ENCODE measurements at regions not wholly inside any gene's neighbourhood (a gene's known extent, or its start where the extent isn't known, plus 50 kb on each side); places are given as distances from the start of the nearest gene placed in this dataset.
A peak's percentile ranks its signal among the peaks of the same experiment; 100 is the strongest.

GRCh38 chr1:198031086-198031485, 113.9 kb downstream of the LHX9 start:
- DNase-seq (ENCODE audit: low read depth in 2 of 3, low spot score in 2 of 3): no peak

DNA sequence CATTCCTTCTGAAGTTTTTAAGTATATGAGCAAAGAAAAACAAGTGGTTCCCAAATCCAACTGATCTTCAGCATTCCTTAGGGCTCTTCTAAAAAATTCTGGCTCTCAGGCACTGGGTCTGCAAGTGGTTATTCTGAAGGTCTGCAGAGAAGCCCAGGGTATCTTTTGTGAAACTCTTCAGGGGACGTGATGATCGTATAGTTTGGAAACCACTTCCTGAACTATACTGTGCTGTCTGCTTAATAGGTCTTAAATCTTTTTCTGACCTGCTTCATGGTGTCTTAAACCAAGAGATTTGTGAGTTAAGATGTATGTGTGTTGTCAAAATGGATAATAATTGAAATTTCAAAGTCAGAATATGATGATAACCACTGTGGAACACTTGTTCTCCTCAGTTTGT, 115.5 kb downstream of the LHX9 start:
- DNase-seq (ENCODE audit: low read depth in 2 of 3, low spot score in 2 of 3): no peak

DNA sequence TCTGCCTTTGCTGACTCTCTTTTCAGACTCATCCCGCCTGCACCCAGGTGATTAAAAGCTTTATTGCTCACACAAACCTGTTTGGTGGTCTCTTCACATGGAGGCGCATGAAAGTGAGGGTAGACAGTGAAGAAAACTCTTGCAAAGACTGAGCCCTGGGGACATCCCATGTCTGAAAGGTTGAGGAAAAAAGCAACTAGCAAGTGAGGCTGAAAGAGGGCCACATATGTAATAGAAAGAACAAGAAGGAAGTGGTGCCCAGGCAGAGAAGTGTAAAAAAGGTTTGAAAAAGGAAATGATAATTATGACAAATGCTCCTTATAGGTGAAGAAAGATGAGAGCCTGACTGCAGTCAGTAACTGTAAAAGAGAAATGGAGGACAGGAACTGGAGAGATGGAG, 115.9 kb upstream of the NEK7 start:
- no peak for DNase-seq (ENCODE audit: low read depth in 2 of 3, low spot score in 2 of 3)

DNA sequence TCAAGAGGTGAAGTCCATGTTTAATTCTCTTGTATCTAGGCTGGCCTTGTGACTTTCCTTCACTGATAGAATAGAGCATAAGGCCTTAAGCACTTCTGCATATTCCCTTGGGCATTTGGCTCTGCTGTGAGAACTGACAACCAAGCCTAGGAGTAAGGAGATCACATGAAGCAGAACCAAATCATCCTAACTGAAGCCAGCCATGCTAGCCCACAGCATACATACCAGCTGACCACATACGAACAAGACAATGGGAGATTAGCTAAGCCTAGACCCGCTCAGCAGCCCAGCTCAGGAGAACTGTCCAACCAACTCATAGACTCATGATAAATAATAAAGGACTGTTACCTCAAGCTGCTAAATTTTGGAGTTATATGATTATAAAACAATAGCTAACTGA, 114.6 kb upstream of the NEK7 start:
- DNase-seq (ENCODE audit: low read depth in 2 of 3, low spot score in 2 of 3): no peak

DNA sequence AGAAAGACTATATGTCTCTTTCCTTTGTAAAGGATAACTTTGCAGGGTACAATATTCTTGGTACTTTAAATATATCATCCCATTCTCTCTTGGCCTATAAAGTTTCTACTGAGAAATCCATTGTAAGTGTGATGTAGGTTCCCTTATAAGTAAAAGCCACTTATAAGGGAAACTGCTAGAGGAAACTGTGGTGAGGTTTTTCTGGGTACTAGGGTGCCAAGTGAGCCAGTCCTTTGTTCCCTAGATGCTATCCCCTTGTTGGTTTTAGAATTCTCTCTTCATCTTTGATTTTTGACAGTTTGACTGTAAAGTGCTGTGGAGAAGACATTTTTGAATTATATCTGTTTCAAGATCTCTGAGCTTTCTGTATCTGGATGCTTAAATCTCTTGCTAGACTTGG, 108.9 kb upstream of the NEK7 start:
- peak in 1 of 3 donors; percentile 7 for DNase-seq (ENCODE audit: low read depth in 2 of 3, low spot score in 2 of 3)

DNA sequence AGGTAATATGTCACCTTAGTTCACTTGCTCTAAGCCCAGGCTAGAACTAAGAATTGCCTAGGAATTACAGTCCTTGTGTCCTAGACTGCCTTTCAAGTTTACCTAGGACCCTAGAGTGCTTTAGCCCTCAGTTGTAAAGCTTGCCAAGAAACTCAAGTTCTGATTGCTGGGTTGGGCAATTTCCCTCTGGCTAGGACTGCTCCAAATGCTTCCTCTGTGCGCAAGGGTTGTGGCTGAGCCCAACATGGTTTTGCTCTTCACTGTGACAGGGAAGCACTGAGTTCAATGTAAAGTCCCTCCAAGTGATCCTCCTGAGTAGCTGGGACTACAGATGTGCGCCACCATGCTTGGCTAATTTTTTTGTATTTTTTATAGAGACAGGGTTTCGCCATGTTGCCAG, 102.3 kb upstream of the NEK7 start:
- no peak for DNase-seq (ENCODE audit: low read depth in 2 of 3, low spot score in 2 of 3)

- no peak for DNase-seq (ENCODE audit: low read depth in 2 of 3, low spot score in 2 of 3)
Measured at GRCh38 chr1:198056255-198056654, 100.5 kb upstream of the NEK7 start.

DNA sequence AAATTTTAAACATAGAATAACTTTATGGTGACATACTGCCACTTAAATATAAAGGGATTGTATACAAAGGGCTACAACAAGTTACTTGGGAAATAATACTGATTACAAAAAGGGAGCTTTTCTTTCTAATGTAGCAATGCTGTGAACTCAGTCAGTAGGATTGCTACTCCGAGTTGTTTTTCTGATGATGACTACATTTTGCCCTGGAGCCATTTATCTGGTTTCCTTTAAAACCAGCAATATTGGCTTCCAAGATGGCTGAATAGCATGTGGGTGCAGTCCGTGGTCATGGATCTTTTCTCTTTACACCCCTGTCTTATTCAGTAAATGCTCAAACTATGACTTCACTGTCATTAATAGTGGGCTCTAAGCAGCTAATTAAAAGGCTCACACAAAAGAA, 92.6 kb upstream of the NEK7 start:
- no peak for DNase-seq (ENCODE audit: low read depth in 2 of 3, low spot score in 2 of 3)

DNA sequence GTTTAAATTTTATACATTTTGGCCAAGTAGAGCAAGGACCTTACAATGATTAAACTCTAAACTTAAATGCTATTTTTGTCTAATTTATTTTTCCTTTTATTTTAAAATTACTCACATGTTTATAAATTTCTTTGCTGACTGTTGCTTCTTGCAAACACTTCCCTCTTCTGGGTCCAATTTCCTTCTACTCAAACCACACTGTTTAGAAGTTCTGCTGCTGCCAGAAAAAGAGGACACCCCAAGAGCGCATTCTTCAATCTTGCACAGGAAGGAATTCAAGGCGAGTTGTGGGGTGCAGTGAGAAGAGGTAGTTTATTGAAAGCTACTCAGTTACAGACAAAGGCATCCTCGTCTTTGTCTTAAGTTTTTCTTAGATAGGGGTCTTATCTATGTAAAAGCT, 88.5 kb upstream of the NEK7 start:
- DNase-seq (ENCODE audit: low read depth in 2 of 3, low spot score in 2 of 3): peak in 1 of 3 donors; percentile 57

DNA sequence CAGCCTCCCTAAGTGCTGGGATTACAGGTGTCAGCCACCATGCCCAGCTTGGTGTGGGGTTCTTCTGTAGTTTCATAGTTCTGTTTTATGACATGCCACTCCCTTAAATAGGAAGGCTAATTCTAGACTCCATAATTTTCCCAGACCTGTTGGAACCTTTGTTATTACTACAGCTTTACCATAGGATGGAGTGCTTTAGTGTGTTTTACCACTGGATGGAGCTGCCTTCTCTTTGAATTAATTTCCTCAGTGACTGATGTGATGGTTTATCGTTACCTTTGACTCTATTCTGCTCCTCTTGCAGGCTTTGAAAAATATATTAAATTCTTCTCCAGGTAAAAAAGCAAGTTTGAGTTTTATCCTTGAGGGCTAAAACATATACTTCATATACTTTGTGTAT, 84.6 kb upstream of the NEK7 start:
- DNase-seq (ENCODE audit: low read depth in 2 of 3, low spot score in 2 of 3): no peak

GRCh38 chr1:198075296-198075695, 81.5 kb upstream of the NEK7 start:
- no peak for DNase-seq (ENCODE audit: low read depth in 2 of 3, low spot score in 2 of 3)

DNA sequence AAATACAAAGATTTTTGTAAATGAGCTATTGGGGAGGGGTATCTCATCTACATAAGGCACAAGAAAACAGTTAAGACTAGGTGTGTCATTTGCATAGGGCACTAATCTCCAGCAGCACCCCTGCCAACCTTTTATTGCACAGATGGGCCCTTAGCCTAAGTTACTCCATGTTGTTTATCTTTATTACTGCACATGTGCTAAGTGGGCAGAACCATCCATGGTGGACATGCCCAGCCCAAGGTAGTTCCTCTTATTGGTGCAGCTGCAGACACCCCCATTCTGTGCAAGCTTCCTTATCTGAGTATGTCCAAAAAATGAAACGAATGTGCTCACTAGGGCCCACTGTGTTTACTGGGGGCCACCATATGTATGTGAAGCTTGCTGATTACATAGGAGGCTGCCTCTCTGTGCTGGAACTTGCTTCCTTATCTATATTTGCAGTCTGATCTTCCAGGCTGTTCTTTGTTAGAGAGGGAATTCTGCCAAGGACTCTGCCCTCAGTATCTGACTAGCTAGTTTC, 77.3 kb upstream of the NEK7 start:
- DNase-seq (ENCODE audit: low read depth in 2 of 3, low spot score in 2 of 3): peak in 1 of 3 donors; percentile 50

DNA sequence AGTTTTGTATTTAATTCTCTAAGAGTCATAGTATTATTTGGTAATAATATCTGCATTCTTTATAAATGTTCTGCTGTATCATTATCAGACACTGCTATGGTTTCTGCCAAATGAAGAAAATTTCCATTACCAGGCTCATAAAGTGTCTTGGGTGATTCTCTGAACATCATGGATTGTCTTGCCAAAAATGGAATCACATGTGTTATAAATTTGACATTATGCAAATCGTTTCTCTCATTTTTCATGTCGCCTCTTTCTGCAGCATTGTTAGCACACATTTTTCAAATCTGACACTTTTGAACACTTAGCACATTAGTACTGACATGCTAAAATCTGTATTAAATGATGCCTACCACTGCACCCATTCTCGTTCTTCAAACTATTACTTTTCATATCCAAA, 74.2 kb upstream of the NEK7 start:
- no peak for DNase-seq (ENCODE audit: low read depth in 2 of 3, low spot score in 2 of 3)

- DNase-seq (ENCODE audit: low read depth in 2 of 3, low spot score in 2 of 3): no peak
Measured at GRCh38 chr1:198083549-198083948, 73.2 kb upstream of the NEK7 start.

GRCh38 chr1:198084241-198084908, 72.4 kb upstream of the NEK7 start:
- DNase-seq (ENCODE audit: low read depth in 2 of 3, low spot score in 2 of 3): no peak

GRCh38 chr1:198086051-198086745, 70.6 kb upstream of the NEK7 start:
- DNase-seq (ENCODE audit: low read depth in 2 of 3, low spot score in 2 of 3): no peak

DNA sequence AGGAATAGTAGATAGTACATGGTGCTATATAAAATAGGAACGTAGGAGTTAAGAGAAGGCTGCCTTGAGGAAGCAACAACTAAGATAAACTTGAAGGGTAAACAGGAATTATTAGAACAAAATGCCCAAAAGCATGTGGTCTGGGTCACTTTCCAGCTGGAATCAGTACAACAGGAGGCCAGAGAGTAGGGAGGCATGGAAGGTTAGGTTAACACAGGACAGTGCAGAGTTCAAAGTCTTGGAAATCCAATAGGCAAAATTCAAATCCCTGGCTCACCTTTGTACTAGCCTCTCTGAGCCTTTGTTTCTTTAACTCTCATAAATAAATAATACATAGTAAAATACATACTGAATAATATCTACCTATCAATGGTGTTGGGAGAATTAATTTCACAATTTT, 69.0 kb upstream of the NEK7 start:
- no peak for DNase-seq (ENCODE audit: low read depth in 2 of 3, low spot score in 2 of 3)

DNA sequence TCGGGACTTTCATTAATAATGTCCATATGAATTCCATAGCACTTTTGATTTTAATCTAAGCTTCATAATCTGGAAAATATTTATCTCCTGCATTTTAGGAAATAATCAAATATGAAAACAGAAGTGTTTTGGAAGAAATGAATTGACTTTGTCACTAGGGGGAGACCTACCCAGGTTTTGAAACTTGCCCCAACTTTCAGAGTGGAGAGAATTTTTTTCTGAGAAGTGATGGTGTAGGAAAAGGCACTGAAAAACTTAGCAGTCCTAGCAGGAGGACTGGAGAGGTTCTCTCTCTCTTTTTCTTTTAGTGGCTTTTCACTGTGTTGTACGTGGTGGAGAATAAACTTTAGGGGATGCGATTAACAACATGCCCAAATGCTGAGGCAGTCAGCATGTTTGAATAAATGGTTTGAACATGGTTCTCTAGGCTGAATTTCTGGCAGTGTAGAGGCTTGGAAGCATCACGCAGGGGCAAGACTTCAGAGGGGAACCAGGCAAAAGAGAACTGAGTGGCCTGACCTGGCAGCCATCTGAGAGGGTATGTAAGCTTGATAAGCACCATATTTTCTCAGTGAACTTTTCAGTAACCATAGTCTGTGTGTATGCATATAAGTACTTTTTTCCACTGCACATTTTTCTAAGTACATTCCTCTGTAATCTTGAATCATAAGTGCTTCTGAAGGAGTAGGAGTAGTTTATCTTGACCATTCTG, 68.3 kb upstream of the NEK7 start:
- DNase-seq (ENCODE audit: low read depth in 2 of 3, low spot score in 2 of 3): peak in 2 of 3 donors; percentile 62 to 81

DNA sequence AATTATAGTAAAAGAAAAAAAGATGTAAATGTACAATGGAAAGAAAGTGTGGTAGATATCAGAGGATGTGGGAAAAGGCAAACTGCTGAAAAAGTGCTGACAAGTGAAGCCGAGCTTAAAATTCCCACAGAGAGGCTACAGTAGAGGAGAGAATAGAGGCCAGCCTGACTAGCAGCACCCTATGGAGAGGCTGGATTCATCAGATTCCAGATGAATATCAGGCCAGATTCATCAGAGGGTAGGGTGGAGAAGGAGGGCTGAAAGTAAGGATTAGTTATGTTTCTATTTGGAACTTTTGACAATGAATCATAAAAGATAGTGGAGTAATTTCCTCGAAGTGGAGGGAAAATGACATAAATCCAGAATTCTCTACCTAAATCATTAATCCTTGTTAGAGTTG, 60.4 kb upstream of the NEK7 start:
- DNase-seq (ENCODE audit: low read depth in 2 of 3, low spot score in 2 of 3): no peak

DNA sequence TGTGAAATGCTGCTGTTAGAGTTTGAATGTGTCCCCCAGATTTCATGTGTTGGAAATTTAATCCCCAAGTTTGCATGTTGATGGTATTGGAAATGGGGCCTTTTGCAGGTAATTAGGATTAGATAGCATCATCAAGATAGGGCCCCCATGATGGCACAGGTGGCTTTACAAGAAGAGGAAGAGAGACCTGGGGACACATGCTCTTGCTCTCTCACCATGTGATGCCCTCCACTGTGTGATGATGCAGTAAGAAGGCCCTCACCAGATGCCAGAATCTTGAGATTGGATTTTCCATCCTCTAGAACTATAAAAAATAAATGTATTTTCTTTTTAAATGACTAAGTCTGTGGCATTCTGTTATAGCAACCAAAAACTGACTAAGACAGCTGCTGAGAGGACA, 57.0 kb upstream of the NEK7 start:
- DNase-seq (ENCODE audit: low read depth in 2 of 3, low spot score in 2 of 3): no peak

- peak in 1 of 3 donors; percentile 4 for DNase-seq (ENCODE audit: low read depth in 2 of 3, low spot score in 2 of 3)
Measured at GRCh38 chr1:198101716-198102453, 54.9 kb upstream of the NEK7 start.

Data from hematopoietic multipotent progenitor cell (in vitro differentiated cells).